GM12892 (cell line): ENCODE measurements at regions not wholly inside any gene's neighbourhood (a gene's known extent, or its start where the extent isn't known, plus 50 kb on each side); places are given as distances from the start of the nearest gene placed in this dataset.

ENCODE experiments used
- POLR2A ChIP-seq: IDR thresholded peaks from 2 replicates; pipeline ENCODE4 v1.6.1; 2011; ENCODE audit warnings: low read depth, low read length, control low read depth
- POLR2AphosphoS5 ChIP-seq: IDR thresholded peaks from 2 replicates; pipeline ENCODE4 v1.6.1; 2011; ENCODE audit warnings: low read depth, low read length, control low read depth
- TAF1 ChIP-seq: IDR thresholded peaks from 2 replicates; pipeline ENCODE4 v1.6.1; 2011; ENCODE audit warnings: low read depth, mild to moderate bottlenecking, control low read depth, low read length, borderline replicate concordance

- no peak for TF ChIP-seq POLR2A
- TF ChIP-seq POLR2AphosphoS5, result no peak
- TF ChIP-seq TAF1, result no peak
These were observed 1599.7 kb upstream of the ZEB2 start for GRCh38 chr2:146119586-146119985.
